Astrocyte (in vitro differentiated cells and primary cell): ENCODE measurements at regions not wholly inside any gene's neighbourhood (a gene's known extent, or its start where the extent isn't known, plus 50 kb on each side); places are given as distances from the start of the nearest gene placed in this dataset.

Source experiments
- EZH2 ChIP-seq: IDR thresholded peaks from 2 replicates; pipeline ENCODE4 v1.6.1; 2012; ENCODE audit warnings: mild to moderate bottlenecking, low read length, inconsistent platforms; ENCODE audit not compliant: insufficient read depth
- TF ChIP-seq, protein P1 (sequence below): IDR thresholded peaks from 2 replicates; pipeline ENCODE4 v1.5.1; 2011; ENCODE audit warnings: low read depth, mild to moderate bottlenecking, inconsistent platforms, low read length, moderate library complexity; ENCODE audit not compliant: insufficient read depth

DNA sequence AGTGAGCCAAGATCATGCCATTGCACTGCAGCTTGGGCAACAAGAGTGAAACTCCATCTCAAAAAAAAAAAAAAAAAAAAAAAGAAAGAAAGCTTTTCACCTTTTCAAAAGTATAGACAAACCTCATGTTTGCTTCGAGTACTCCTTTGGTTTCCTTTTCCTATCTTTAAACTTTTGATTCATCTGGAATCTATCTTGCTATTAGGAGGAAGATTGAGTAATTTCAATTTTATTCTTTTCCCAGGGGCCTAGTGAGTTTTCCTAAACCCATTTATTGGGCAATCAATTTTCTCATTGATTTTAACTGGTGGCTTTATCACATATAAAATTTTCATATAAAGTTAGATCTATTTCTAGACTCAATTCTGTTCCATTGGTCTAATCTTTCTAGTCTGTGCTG lies 190.5 kb upstream of the VEPH1 start:
- TF ChIP-seq, protein P1, sequence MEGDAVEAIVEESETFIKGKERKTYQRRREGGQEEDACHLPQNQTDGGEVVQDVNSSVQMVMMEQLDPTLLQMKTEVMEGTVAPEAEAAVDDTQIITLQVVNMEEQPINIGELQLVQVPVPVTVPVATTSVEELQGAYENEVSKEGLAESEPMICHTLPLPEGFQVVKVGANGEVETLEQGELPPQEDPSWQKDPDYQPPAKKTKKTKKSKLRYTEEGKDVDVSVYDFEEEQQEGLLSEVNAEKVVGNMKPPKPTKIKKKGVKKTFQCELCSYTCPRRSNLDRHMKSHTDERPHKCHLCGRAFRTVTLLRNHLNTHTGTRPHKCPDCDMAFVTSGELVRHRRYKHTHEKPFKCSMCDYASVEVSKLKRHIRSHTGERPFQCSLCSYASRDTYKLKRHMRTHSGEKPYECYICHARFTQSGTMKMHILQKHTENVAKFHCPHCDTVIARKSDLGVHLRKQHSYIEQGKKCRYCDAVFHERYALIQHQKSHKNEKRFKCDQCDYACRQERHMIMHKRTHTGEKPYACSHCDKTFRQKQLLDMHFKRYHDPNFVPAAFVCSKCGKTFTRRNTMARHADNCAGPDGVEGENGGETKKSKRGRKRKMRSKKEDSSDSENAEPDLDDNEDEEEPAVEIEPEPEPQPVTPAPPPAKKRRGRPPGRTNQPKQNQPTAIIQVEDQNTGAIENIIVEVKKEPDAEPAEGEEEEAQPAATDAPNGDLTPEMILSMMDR: no peak
- no peak for TF ChIP-seq EZH2
